ENCODE measurements at regions not wholly inside any gene's neighbourhood (a gene's known extent, or its start where the extent isn't known, plus 50 kb on each side); places are given as distances from the start of the nearest gene placed in this dataset.

- no peak overlapping the region for H2BK20ac ChIP-seq (ENCODE audit: low read length)
- no peaks in the 10 kb centered on the region for H3K27me3 ChIP-seq (replicated peaks in 1 of 4; ENCODE audit: control insufficient read depth in 3 of 4, extremely low read depth in 1 of 4, insufficient read depth in 3 of 4, low read length in 3 of 4)
- peaks cover 0 to 3% (median 0%) of the 10 kb centered on the region in 4 experiments; a peak in 1 of 7 replicates for H3K4me1 ChIP-seq (replicated peaks in 1 of 4; ENCODE audit: control insufficient read depth in 3 of 4, insufficient read depth in 4 of 4, low read length in 3 of 4)
- H4K91ac ChIP-seq (replicated peaks; ENCODE audit: insufficient read length, low read length): peak overlapping the region; percentile 52
- H2BK120ac ChIP-seq (replicated peaks; ENCODE audit: low read depth, low read length): no peak overlapping the region
- no peak overlapping the region for H2AFZ ChIP-seq (ENCODE audit: low read length)
- H3K23ac ChIP-seq (ENCODE audit: insufficient read length): no peak overlapping the region
- H2AK5ac ChIP-seq (ENCODE audit: low read depth, low read length): no peak overlapping the region
- no peak for DNase-seq (ENCODE audit: low read depth in 1 of 2, low spot score in 2 of 2)
- H4K8ac ChIP-seq (ENCODE audit: extremely low read depth, insufficient read depth, low read length): no peak overlapping the region
- no peak overlapping the region for H3K9ac ChIP-seq (replicated peaks in 1 of 4; ENCODE audit: extremely low read depth in 1 of 4, low read depth in 3 of 4, low read length in 3 of 4)
- CTCF ChIA-PET (ENCODE audit: partially characterized antibody): interaction anchor here (0.5 kb wide), 1 partner anchor 429 kb away, joined by 5 read pairs; no protein-coding TSS in a partner anchor
- FAIRE-seq: peak; percentile 36
- TF ChIP-seq NRF1 (IDR thresholded peaks at IDR 0.05; ENCODE audit: low read depth, low read length): no peak
- no peak for TF ChIP-seq TAF1 (IDR thresholded peaks at IDR 0.05; ENCODE audit: low read depth, low read length)
- TF ChIP-seq YY1 (IDR thresholded peaks at IDR 0.05; ENCODE audit: low read depth, low read length): 0 out of 2 replicates have a peak, but pooled peaks have one; percentile 14
- no peak overlapping the region for H4K5ac ChIP-seq (ENCODE audit: insufficient read length, low read depth, low read length)
- H3K36me3 ChIP-seq (ENCODE audit: control insufficient read depth in 2 of 4, insufficient read depth in 4 of 4, low read length in 3 of 4): no peaks in the 10 kb centered on the region
- 30% methylated on average over 4 of the region's 4 CpGs; no CpG with 5 or more reads in 1 of the 2 experiments for WGBS, 2 experiments (ENCODE audit: extremely low coverage in 1 of 2, insufficient coverage in 1 of 2, insufficient read length in 1 of 2, insufficient replicate concordance in 2 of 2, low coverage in 1 of 2, low lambda C conversion rate in 2 of 2, missing lambda C conversion rate in 1 of 2)
- H3K27ac ChIP-seq (ENCODE audit: low read depth, low read length): no peak overlapping the region
- H3K9me3 ChIP-seq (ENCODE audit: insufficient read depth in 2 of 2, low read depth in 1 of 2, low read length in 1 of 2): no peaks in the 10 kb centered on the region; a peak in 1 of 4 replicates
- H3K4ac ChIP-seq (replicated peaks; ENCODE audit: insufficient read length, low read depth, low read length): no peak overlapping the region
- no peak overlapping the region for H2BK12ac ChIP-seq (ENCODE audit: low read depth, low read length)
- H2BK15ac ChIP-seq (ENCODE audit: low read length): no peak overlapping the region
- H3K4me3 ChIP-seq (ENCODE audit: extremely low read depth in 1 of 4, insufficient read depth in 2 of 4, low read depth in 3 of 4, low read length in 4 of 4): peak overlapping the region in 1 of 4 experiments; percentile 6; a peak in 1 of 8 replicates
- POLR2A ChIA-PET (ENCODE audit: partially characterized antibody): no interaction called here
- H4K20me1 ChIP-seq (replicated peaks in 1 of 2; ENCODE audit: control insufficient read depth in 1 of 2, insufficient read depth in 2 of 2, low read length in 2 of 2): no peaks in the 10 kb centered on the region
- H3K4me2 ChIP-seq (ENCODE audit: insufficient read depth in 1 of 2, low read depth in 2 of 2, low read length in 2 of 2): peak overlapping the region; percentile 42 to 47; a peak in 3 of 4 replicates
- no peak overlapping the region for H3K14ac ChIP-seq (ENCODE audit: insufficient read length)
- no peaks in the 10 kb centered on the region for H3K79me1 ChIP-seq (ENCODE audit: low read depth, low read length)
- H3K56ac ChIP-seq (replicated peaks; ENCODE audit: insufficient read length, low read depth, low read length): no peak overlapping the region
- H3K18ac ChIP-seq (ENCODE audit: extremely low read depth, low read length): no peak overlapping the region
- H3K79me2 ChIP-seq (ENCODE audit: control insufficient read depth in 1 of 2, insufficient read depth in 2 of 2, low read length in 2 of 2): no peaks in the 10 kb centered on the region
- no peak overlapping the region for H2BK5ac ChIP-seq (ENCODE audit: low read depth, low read length)
- no peaks in the 10 kb centered on the region for H3K23me2 ChIP-seq (ENCODE audit: low read depth, low read length)
Observed at GRCh38 chr18:66105016-66105415, 354.2 kb downstream of the CDH7 start.
